ENCODE measurements at regions not wholly inside any gene's neighbourhood (a gene's known extent, or its start where the extent isn't known, plus 50 kb on each side); places are given as distances from the start of the nearest gene placed in this dataset.

DNA sequence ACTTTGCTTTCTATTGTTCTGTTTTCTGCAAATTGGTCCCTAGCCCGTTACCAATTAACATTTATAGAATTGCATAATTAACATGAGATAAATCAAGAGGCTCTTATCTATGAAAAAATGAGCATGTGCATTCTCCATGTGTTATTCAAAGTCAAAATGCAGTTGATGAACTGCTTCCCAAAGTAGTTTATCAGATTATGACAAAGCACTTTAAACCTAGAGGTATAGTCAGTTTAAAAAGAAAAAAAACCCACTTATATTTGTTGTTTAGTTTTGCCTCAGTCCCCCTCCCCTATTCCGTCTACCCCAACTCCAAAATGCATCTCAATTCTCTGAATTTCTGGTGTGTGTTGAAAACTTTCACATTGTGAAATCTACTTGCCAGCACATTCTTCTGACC is 119.5 kb downstream of the ATXN3L start:
- TF ChIP-seq, protein P1, sequence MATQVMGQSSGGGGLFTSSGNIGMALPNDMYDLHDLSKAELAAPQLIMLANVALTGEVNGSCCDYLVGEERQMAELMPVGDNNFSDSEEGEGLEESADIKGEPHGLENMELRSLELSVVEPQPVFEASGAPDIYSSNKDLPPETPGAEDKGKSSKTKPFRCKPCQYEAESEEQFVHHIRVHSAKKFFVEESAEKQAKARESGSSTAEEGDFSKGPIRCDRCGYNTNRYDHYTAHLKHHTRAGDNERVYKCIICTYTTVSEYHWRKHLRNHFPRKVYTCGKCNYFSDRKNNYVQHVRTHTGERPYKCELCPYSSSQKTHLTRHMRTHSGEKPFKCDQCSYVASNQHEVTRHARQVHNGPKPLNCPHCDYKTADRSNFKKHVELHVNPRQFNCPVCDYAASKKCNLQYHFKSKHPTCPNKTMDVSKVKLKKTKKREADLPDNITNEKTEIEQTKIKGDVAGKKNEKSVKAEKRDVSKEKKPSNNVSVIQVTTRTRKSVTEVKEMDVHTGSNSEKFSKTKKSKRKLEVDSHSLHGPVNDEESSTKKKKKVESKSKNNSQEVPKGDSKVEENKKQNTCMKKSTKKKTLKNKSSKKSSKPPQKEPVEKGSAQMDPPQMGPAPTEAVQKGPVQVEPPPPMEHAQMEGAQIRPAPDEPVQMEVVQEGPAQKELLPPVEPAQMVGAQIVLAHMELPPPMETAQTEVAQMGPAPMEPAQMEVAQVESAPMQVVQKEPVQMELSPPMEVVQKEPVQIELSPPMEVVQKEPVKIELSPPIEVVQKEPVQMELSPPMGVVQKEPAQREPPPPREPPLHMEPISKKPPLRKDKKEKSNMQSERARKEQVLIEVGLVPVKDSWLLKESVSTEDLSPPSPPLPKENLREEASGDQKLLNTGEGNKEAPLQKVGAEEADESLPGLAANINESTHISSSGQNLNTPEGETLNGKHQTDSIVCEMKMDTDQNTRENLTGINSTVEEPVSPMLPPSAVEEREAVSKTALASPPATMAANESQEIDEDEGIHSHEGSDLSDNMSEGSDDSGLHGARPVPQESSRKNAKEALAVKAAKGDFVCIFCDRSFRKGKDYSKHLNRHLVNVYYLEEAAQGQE (IDR thresholded peaks at IDR 0.05; ENCODE audit: insufficient read depth in 1 of 2, low read depth in 2 of 2, low read length in 1 of 2) = no peak
- TF ChIP-seq, protein P2, sequence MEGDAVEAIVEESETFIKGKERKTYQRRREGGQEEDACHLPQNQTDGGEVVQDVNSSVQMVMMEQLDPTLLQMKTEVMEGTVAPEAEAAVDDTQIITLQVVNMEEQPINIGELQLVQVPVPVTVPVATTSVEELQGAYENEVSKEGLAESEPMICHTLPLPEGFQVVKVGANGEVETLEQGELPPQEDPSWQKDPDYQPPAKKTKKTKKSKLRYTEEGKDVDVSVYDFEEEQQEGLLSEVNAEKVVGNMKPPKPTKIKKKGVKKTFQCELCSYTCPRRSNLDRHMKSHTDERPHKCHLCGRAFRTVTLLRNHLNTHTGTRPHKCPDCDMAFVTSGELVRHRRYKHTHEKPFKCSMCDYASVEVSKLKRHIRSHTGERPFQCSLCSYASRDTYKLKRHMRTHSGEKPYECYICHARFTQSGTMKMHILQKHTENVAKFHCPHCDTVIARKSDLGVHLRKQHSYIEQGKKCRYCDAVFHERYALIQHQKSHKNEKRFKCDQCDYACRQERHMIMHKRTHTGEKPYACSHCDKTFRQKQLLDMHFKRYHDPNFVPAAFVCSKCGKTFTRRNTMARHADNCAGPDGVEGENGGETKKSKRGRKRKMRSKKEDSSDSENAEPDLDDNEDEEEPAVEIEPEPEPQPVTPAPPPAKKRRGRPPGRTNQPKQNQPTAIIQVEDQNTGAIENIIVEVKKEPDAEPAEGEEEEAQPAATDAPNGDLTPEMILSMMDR (IDR thresholded peaks at IDR 0.05) = no peak
- no peak for TF ChIP-seq POLR2AphosphoS5 (IDR thresholded peaks at IDR 0.05; ENCODE audit: low read depth, low read length)
- TF ChIP-seq SIN3A (IDR thresholded peaks at IDR 0.05; ENCODE audit: borderline replicate concordance, insufficient read depth, low read depth, low read length) = no peak
